H1 (cell line): ENCODE measurements at regions not wholly inside any gene's neighbourhood (a gene's known extent, or its start where the extent isn't known, plus 50 kb on each side); places are given as distances from the start of the nearest gene placed in this dataset.

Experiments used
- E2F6 ChIP-seq: IDR thresholded peaks from 2 replicates; pipeline ENCODE4 v1.6.1; 2012; ENCODE audit warnings: inconsistent platforms
- KDM1A ChIP-seq: fragments of 200-600, 300-600 bp; sonication (generic); IDR thresholded peaks from 2 replicates; pipeline ENCODE4 v1.7.1; 2016; ENCODE audit warnings: mild to moderate bottlenecking, low read length, borderline replicate concordance
- PHF8 ChIP-seq: fragments of 200-600 bp; sonication (generic); conservative IDR thresholded peaks from 2 replicates; pipeline ENCODE4 v1.7.1; 2012; ENCODE audit warnings: low read depth, mild to moderate bottlenecking, inconsistent platforms, low read length, moderate library complexity

- no peak for TF ChIP-seq PHF8
- TF ChIP-seq E2F6, result no peak
- no peak for TF ChIP-seq KDM1A
Measured at GRCh38 chr1:34538481-34538880, 216.4 kb upstream of the GJB5 start (continued).
